HEK293T (cell line): ENCODE measurements at regions not wholly inside any gene's neighbourhood (a gene's known extent, or its start where the extent isn't known, plus 50 kb on each side); places are given as distances from the start of the nearest gene placed in this dataset.

Experiments used
- BHLHE40 ChIP-seq: fragments of 450-650 bp; IDR thresholded peaks from 2 replicates; pipeline ENCODE4 v1.6.1; 2016; ENCODE audit warnings: mild to moderate bottlenecking, moderate library complexity, borderline replicate concordance
- FOXM1 ChIP-seq: fragments of 450-650 bp; IDR thresholded peaks from 2 replicates; pipeline ENCODE4 v1.6.1; 2017; ENCODE audit warnings: mild to moderate bottlenecking, borderline replicate concordance

DNA sequence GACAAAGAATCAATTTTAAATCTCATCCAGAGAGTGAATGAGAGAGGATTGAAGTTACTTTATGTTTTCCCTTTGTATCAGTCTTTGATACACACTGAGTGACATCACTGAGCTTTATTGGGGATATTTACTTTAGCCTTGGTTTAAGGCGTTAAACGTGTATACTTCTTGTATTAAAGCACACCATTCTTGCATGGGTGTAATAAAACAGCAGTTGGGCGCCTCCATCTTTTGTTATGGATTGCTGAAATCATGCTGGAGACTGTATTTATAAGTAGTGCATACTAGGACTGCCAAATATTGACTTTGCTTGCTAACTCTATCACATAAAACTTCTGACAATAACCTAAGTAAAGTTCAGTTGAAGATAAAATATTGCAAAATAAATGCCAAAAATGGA, 1755.8 kb upstream of the WWC1 start:
- TF ChIP-seq FOXM1 = no peak
- TF ChIP-seq BHLHE40 = no peak
